Karpas-422 (cell line): ENCODE measurements at regions not wholly inside any gene's neighbourhood (a gene's known extent, or its start where the extent isn't known, plus 50 kb on each side); places are given as distances from the start of the nearest gene placed in this dataset.
A peak's percentile ranks its signal among the peaks of the same experiment; 100 is the strongest.

Source experiments
- DNase-seq: peaks from one replicate; pipeline ENCODE4 v3.0.0-alpha.2; 2015
- H2AFZ ChIP-seq: fragments of 200-600 bp; sonication (generic); 2 replicates; pipeline ENCODE4 v1.6.1; 2014; ENCODE audit warnings: antibody characterized with exemption, low read length, mixed read lengths
- H3K27ac ChIP-seq: fragments of 200-600 bp; sonication (generic); 2 replicates; pipeline ENCODE4 v1.5.1; 2014; ENCODE audit warnings: mild to moderate bottlenecking, low read length, moderate library complexity
- H3K27me3 ChIP-seq: fragments of 200-600 bp; sonication (generic); 2 replicates; pipeline ENCODE4 v1.6.1; 2014; ENCODE audit warnings: low read length, mixed read lengths
- H3K36me3 ChIP-seq: fragments of 200-600 bp; sonication (generic); 2 replicates; pipeline ENCODE4 v1.6.1; 2014; ENCODE audit warnings: low read length, mixed read lengths; ENCODE audit not compliant: insufficient read depth
- H3K4me1 ChIP-seq: fragments of 200-600 bp; sonication (generic); 2 replicates; pipeline ENCODE4 v1.6.1; 2014; ENCODE audit warnings: mild to moderate bottlenecking, low read length, mixed read lengths
- H3K4me2 ChIP-seq: fragments of 200-600 bp; sonication (generic); 2 replicates; pipeline ENCODE4 v1.6.1; 2014; ENCODE audit warnings: low read length, low read depth, mild to moderate bottlenecking; ENCODE audit not compliant: poor library complexity, severe bottlenecking
- H3K4me3 ChIP-seq: fragments of 200-600 bp; sonication (generic); 2 replicates; pipeline ENCODE4 v1.5.1; 2014; ENCODE audit warnings: mild to moderate bottlenecking, antibody characterized with exemption, low read length, mixed read lengths
- H3K79me2 ChIP-seq: fragments of 200-600 bp; sonication (generic); 2 replicates; pipeline ENCODE4 v1.6.1; 2014; ENCODE audit warnings: mild to moderate bottlenecking, low read length, mixed read lengths
- H3K9ac ChIP-seq: fragments of 200-600 bp; sonication (generic); 2 replicates; pipeline ENCODE4 v1.6.0; 2014; ENCODE audit warnings: low read length
- H3K9me2 ChIP-seq: fragments of 200-600 bp; sonication (generic), shearing (Covaris generic); replicated peaks from 2 replicates; pipeline ENCODE4 v1.6.0; 2014; ENCODE audit warnings: mild to moderate bottlenecking, low read length, moderate library complexity; ENCODE audit not compliant: insufficient read depth
- H3K9me3 ChIP-seq: fragments of 300-700, 200-600 bp; sonication (generic); 2 replicates; pipeline ENCODE4 v1.6.1; 2014; ENCODE audit warnings: low read length, mixed read lengths
- H4K20me1 ChIP-seq: fragments of 200-600 bp; sonication (generic); 2 replicates; pipeline ENCODE4 v1.6.1; 2014; ENCODE audit warnings: mild to moderate bottlenecking, antibody characterized with exemption, low read length, low read depth; ENCODE audit not compliant: insufficient read depth

- H4K20me1 ChIP-seq: no peaks in the 10 kb centered on the region
Measured at GRCh38 chr6:97438011-97438671, 155.1 kb upstream of the MMS22L start.

GRCh38 chr6:97440590-97441176, 157.7 kb upstream of the MMS22L start:
- no peak overlapping the region for H3K9ac ChIP-seq
- H3K27me3 ChIP-seq: no peaks in the 10 kb centered on the region
- H3K9me2 ChIP-seq: no peaks in the 10 kb centered on the region
- no peak overlapping the region for H3K4me2 ChIP-seq
- no peak overlapping the region for H2AFZ ChIP-seq
- H4K20me1 ChIP-seq: no peaks in the 10 kb centered on the region
- no peaks in the 10 kb centered on the region for H3K4me1 ChIP-seq
- H3K9me3 ChIP-seq: no peaks in the 10 kb centered on the region
- H3K4me3 ChIP-seq: no peak overlapping the region
- no peaks in the 10 kb centered on the region for H3K36me3 ChIP-seq
- H3K27ac ChIP-seq: no peak overlapping the region
- DNase-seq: peak; percentile 55
- H3K79me2 ChIP-seq: no peaks in the 10 kb centered on the region

More at GRCh38 chr6:97438011-97438671, 155.1 kb upstream of the MMS22L start:
- no peak overlapping the region for H3K4me2 ChIP-seq
- no peak overlapping the region for H3K4me3 ChIP-seq
- no peaks in the 10 kb centered on the region for H3K79me2 ChIP-seq
- no peak overlapping the region for H3K9ac ChIP-seq
- H3K4me1 ChIP-seq: no peaks in the 10 kb centered on the region
- H3K9me2 ChIP-seq: no peaks in the 10 kb centered on the region
- H2AFZ ChIP-seq: no peak overlapping the region
- no peaks in the 10 kb centered on the region for H3K27me3 ChIP-seq
- DNase-seq: no peak
- H3K27ac ChIP-seq: no peak overlapping the region
- H3K36me3 ChIP-seq: no peaks in the 10 kb centered on the region
- H3K9me3 ChIP-seq: no peaks in the 10 kb centered on the region

GRCh38 chr6:97443408-97444080, 160.5 kb upstream of the MMS22L start:
- Histone ChIP-seq H3K36me3 (no peaks in the 10 kb centered on the region), H3K79me2 (no peaks in the 10 kb centered on the region), H3K9ac (no peak overlapping the region), H3K4me3 (no peak overlapping the region), H3K27me3 (no peaks in the 10 kb centered on the region), H4K20me1 (no peaks in the 10 kb centered on the region), H3K9me3 (no peaks in the 10 kb centered on the region), H3K4me2 (no peak overlapping the region), H3K27ac (no peak overlapping the region), H3K4me1 (no peaks in the 10 kb centered on the region), H3K9me2 (no peaks in the 10 kb centered on the region), H2AFZ (no peak overlapping the region)
- DNase-seq: no peak

GRCh38 chr6:97445407-97445806, 162.4 kb upstream of the MMS22L start:
- Histone ChIP-seq H3K27me3 (no peaks in the 10 kb centered on the region), H3K9me3 (no peaks in the 10 kb centered on the region), H4K20me1 (no peaks in the 10 kb centered on the region), H3K36me3 (no peaks in the 10 kb centered on the region), H3K4me1 (no peaks in the 10 kb centered on the region), H3K4me3 (no peak overlapping the region), H3K27ac (no peak overlapping the region), H3K4me2 (no peak overlapping the region), H2AFZ (no peak overlapping the region), H3K9ac (no peak overlapping the region), H3K79me2 (no peaks in the 10 kb centered on the region), H3K9me2 (no peaks in the 10 kb centered on the region)
- DNase-seq: no peak

- no peaks in the 10 kb centered on the region for H4K20me1 ChIP-seq
Measured at GRCh38 chr6:97449444-97449966, 166.5 kb upstream of the MMS22L start.

GRCh38 chr6:97450087-97450486, 167.1 kb upstream of the MMS22L start:
- no peak overlapping the region for H3K4me3 ChIP-seq
- no peaks in the 10 kb centered on the region for H3K27me3 ChIP-seq
- H4K20me1 ChIP-seq: no peaks in the 10 kb centered on the region

More at GRCh38 chr6:97449444-97449966, 166.5 kb upstream of the MMS22L start:
- Histone ChIP-seq H3K27me3 (no peaks in the 10 kb centered on the region), H3K36me3 (no peaks in the 10 kb centered on the region), H3K79me2 (no peaks in the 10 kb centered on the region), H3K4me3 (no peak overlapping the region), H2AFZ (no peak overlapping the region), H3K9ac (no peak overlapping the region), H3K9me3 (no peaks in the 10 kb centered on the region), H3K4me1 (no peaks in the 10 kb centered on the region), H3K27ac (no peak overlapping the region), H3K9me2 (no peaks in the 10 kb centered on the region), H3K4me2 (no peak overlapping the region)
- DNase-seq: no peak

GRCh38 chr6:97456070-97456469, 173.1 kb upstream of the MMS22L start:
- DNase-seq: no peak
- no peak overlapping the region for H3K27ac ChIP-seq

More at GRCh38 chr6:97450087-97450486, 167.1 kb upstream of the MMS22L start:
- no peaks in the 10 kb centered on the region for H3K4me1 ChIP-seq
- no peaks in the 10 kb centered on the region for H3K9me3 ChIP-seq
- no peak overlapping the region for H3K9ac ChIP-seq
- no peaks in the 10 kb centered on the region for H3K79me2 ChIP-seq
- no peak overlapping the region for H3K27ac ChIP-seq
- H2AFZ ChIP-seq: no peak overlapping the region
- H3K36me3 ChIP-seq: no peaks in the 10 kb centered on the region
- H3K9me2 ChIP-seq: no peaks in the 10 kb centered on the region
- no peak overlapping the region for H3K4me2 ChIP-seq
- DNase-seq: no peak

GRCh38 chr6:97459535-97459934, 176.5 kb upstream of the MMS22L start:
- Histone ChIP-seq H3K4me3 (no peak overlapping the region), H3K27ac (no peak overlapping the region), H4K20me1 (no peaks in the 10 kb centered on the region), H3K4me2 (no peak overlapping the region), H3K27me3 (no peaks in the 10 kb centered on the region), H3K9me2 (no peaks in the 10 kb centered on the region), H3K9ac (no peak overlapping the region), H3K9me3 (no peaks in the 10 kb centered on the region), H3K4me1 (no peaks in the 10 kb centered on the region), H3K79me2 (no peaks in the 10 kb centered on the region), H2AFZ (no peak overlapping the region), H3K36me3 (no peaks in the 10 kb centered on the region)
- no peak for DNase-seq

More at GRCh38 chr6:97456070-97456469, 173.1 kb upstream of the MMS22L start:
- Histone ChIP-seq H3K9ac (no peak overlapping the region), H3K79me2 (no peaks in the 10 kb centered on the region), H3K9me2 (no peaks in the 10 kb centered on the region), H3K9me3 (no peaks in the 10 kb centered on the region), H4K20me1 (no peaks in the 10 kb centered on the region), H3K36me3 (no peaks in the 10 kb centered on the region), H3K4me2 (no peak overlapping the region), H2AFZ (no peak overlapping the region), H3K4me3 (no peak overlapping the region), H3K4me1 (no peaks in the 10 kb centered on the region), H3K27me3 (no peaks in the 10 kb centered on the region)
